Adrenal gland (tissue), 9 donors: ENCODE measurements at regions not wholly inside any gene's neighbourhood (a gene's known extent, or its start where the extent isn't known, plus 50 kb on each side); places are given as distances from the start of the nearest gene placed in this dataset.

Source experiments
- DNase-seq, 7 donors: peaks; one replicate each; pipeline ENCODE4 v3.0.0-alpha.2; 2019 to 2020
- H3K27ac ChIP-seq, 5 donors: fragments of 200-600 bp; sonication (generic) in 4 of 5; 1 replicate in 3 of 5; 2 replicates in 2 of 5; pipeline versions ENCODE4 v1.5.1 to v1.8.0; 2016 to 2020; ENCODE audit warnings: mild to moderate bottlenecking in 1 of 5
- H3K27me3 ChIP-seq: fragments of 200-600 bp; 2 replicates; pipeline ENCODE4 v1.8.0; 2021
- H3K36me3 ChIP-seq, 2 donors: fragments of 200-600 bp; replicated peaks in 1 of 2; 1 replicate in 1 of 2; 2 replicates in 1 of 2; pipeline versions ENCODE4 v1.5.1 to v1.8.0; 2018 to 2022
- H3K4me1 ChIP-seq, 2 donors: fragments of 200-600 bp; replicated peaks in 1 of 2; 1 replicate in 1 of 2; 2 replicates in 1 of 2; pipeline versions ENCODE4 v1.5.1 to v1.8.0; 2018 to 2021
- H3K4me3 ChIP-seq, 4 donors: fragments of 200-600 bp; sonication (generic) in 3 of 4; one replicate each; pipeline ENCODE4 v1.5.1; 2016 to 2018
- H3K9me3 ChIP-seq, 3 donors: fragments of 200-600 bp; sonication (generic) in 1 of 3; replicated peaks in 1 of 3; 1 replicate in 2 of 3; 2 replicates in 1 of 3; pipeline versions ENCODE4 v1.5.1 to v1.8.0; 2016 to 2021
- POLR2A ChIP-seq, 2 donors: fragments of 450-650 bp; IDR thresholded peaks; one replicate each; pipeline ENCODE4 v1.6.1; 2017; ENCODE audit warnings: antibody characterized with exemption in 2 of 2, mild to moderate bottlenecking in 2 of 2, moderate library complexity in 1 of 2
- WGBS, 4 donors: extraction: QIAGEN DNeasy Blood & Tissue Kit in 2 of 4; methylation state at CpG; one replicate each; pipeline versions ENCODE4 v1.1.5 to v1.1.7; 2013 to 2017; 5-methylcytosine and 5-hydroxymethylcytosine counted together
- intact Hi-C, 2 donors: fragments of 100-400 bp; cut with DNase I; formaldehyde crosslinking; loops; one replicate each; pipeline versions ENCODE4 v1.14.1 to v1.15.0; 2022 to 2023
- TF ChIP-seq, protein P1 (sequence below), 6 experiments: fragments of 450-650 bp in 4 of 6; fragments of 200-600 bp in 2 of 6; sonication (generic) in 1 of 6; IDR thresholded peaks; 1 replicate in 5 of 6; 2 replicates in 1 of 6; pipeline versions ENCODE4 v1.5.1 to v1.8.0; 2016 to 2021; ENCODE audit warnings: antibody characterized with exemption in 6 of 6, mild to moderate bottlenecking in 2 of 6, moderate library complexity in 1 of 6
- donor health status: healthy with polysubstance abuse.
- donor health status: Bipolar disorder and iron deficiency.
- donor health status: DM: yes; HTN: yes; CAD: no.
- donor health status: DM: no; HTN: no; CAD: no.
- donor health status: DM: no; HTN: no; CAD: no.

DNA sequence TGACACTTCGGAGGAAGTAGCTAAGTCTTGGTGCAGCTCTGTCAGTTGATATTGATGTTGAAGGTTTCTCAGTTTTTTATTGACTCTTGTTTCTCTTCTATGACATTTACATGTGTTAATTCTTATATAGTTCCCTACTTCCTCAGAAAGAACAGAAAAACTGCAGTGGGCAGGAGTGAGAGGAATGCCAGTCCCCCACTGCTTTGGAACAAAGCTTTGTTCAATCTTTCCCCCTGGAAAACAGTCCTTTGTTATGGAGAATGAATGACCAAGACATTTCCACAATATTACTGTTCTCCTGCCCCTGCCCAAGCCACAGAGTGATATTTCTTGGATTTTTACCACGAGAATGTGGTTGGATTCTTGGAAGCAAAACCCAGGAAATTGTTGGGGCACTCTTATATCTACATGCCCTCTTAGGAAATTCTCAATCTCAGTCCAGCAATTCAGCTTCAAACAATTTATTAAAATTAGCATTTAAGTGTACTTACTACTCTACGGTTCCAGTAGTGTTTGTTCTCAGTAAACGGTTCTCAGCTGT, 258.0 kb upstream of the KCND2 start:
- H3K27ac ChIP-seq = no peak overlapping the region
- no peak overlapping the region for H3K4me3 ChIP-seq
- TF ChIP-seq, protein P1, sequence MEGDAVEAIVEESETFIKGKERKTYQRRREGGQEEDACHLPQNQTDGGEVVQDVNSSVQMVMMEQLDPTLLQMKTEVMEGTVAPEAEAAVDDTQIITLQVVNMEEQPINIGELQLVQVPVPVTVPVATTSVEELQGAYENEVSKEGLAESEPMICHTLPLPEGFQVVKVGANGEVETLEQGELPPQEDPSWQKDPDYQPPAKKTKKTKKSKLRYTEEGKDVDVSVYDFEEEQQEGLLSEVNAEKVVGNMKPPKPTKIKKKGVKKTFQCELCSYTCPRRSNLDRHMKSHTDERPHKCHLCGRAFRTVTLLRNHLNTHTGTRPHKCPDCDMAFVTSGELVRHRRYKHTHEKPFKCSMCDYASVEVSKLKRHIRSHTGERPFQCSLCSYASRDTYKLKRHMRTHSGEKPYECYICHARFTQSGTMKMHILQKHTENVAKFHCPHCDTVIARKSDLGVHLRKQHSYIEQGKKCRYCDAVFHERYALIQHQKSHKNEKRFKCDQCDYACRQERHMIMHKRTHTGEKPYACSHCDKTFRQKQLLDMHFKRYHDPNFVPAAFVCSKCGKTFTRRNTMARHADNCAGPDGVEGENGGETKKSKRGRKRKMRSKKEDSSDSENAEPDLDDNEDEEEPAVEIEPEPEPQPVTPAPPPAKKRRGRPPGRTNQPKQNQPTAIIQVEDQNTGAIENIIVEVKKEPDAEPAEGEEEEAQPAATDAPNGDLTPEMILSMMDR (IDR thresholded peaks at IDR 0.05) = no peak
- no peak for TF ChIP-seq POLR2A (IDR thresholded peaks at IDR 0.05)
- 60 to 67% (median 63%) methylated on average over 4 of the region's 4 CpGs for WGBS, 4 donors
- no peaks in the 10 kb centered on the region for H3K4me1 ChIP-seq
- intact Hi-C loops = no loop called here
- H3K27me3 ChIP-seq = no peaks in the 10 kb centered on the region
- DNase-seq = no peak
- no peaks in the 10 kb centered on the region for H3K9me3 ChIP-seq
- no peaks in the 10 kb centered on the region for H3K36me3 ChIP-seq

DNA sequence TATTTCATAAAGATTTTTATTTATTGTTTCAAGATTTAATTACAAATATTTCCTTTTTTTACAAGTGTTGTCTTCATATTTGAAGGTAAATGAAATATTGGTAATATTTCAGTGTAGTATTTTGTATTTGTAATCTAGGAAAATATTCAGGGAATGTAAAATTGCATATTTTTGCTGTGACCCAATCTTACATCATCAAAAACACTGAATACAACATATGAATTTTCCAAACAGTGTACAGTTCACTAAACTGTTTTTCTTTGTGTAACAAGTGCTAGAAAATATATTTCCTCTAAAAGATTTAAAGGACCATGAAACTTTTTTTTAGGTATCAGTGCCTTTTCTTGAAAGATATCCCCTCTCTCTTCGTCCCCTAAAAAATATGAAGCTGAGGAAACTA, 251.9 kb upstream of the KCND2 start:
- intact Hi-C loops = no loop called here
- Histone ChIP-seq H3K4me3 (no peak overlapping the region), H3K27me3 (no peaks in the 10 kb centered on the region), H3K27ac (no peak overlapping the region), H3K9me3 (no peaks in the 10 kb centered on the region), H3K36me3 (no peaks in the 10 kb centered on the region), H3K4me1 (no peaks in the 10 kb centered on the region)
- TF ChIP-seq, protein P1 (IDR thresholded peaks at IDR 0.05) = no peak
- no peak for TF ChIP-seq POLR2A (IDR thresholded peaks at IDR 0.05)
- no peak for DNase-seq
- 66 to 87% (median 78%) methylated on average over 1 of the region's 1 CpG for WGBS, 4 donors

DNA sequence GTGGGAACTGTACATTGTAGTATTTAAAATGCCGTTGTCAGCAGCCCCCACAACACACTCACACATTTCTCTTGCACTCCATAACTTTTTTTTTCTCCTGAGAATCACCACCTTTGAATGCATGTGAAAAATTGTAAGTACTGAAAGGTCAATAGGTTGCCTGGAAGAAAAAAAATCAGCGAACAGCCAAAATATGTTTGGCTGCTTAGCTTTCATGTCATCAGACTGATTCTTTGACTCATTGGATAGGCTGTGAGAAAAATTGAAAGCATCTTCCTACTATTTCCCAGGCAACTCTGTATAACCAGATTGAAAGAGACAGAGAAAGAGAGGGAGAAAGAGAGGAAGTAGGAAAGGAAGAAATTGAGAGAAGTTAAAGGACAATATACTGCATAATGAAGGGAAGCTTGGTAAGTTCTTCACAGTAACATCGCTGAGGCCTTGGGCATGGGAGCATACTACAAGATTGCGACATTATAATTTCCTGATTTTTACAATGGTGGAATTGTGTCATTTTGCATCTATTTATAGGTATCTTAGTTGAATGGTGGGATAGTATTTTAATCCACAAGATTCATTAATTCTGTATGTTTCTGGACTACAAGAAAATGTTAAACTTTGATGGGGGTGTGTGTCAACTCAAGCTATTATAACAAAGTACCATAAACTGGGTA, 249.3 kb upstream of the KCND2 start:
- Histone ChIP-seq H3K4me3 (no peak overlapping the region), H3K4me1 (no peaks in the 10 kb centered on the region), H3K27ac (no peak overlapping the region), H3K36me3 (no peaks in the 10 kb centered on the region), H3K27me3 (no peaks in the 10 kb centered on the region), H3K9me3 (no peaks in the 10 kb centered on the region)
- WGBS, 4 donors = 75 to 83% (median 79%) methylated on average over 4 of the region's 4 CpGs
- intact Hi-C loops = no loop called here
- DNase-seq = no peak
- TF ChIP-seq, protein P1 (IDR thresholded peaks at IDR 0.05) = no peak
- TF ChIP-seq POLR2A (IDR thresholded peaks at IDR 0.05) = no peak

DNA sequence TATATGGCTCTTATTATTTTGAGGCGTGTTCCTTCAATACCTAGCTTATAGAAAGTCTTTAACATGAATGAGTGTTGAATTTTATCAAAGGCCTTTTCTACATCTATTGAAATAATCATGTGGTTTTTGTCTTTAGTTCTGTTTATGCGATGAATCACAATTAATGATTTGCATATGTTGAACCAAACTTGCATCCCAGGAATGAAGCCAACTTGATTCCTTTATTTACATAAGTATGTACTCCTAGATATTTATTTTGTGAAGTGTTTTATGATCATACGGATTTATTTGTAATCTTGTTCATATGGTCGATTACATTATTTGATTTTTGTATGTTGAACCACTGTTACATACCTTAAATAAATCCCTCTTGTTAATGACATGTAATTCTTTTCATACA, 244.3 kb upstream of the KCND2 start:
- Histone ChIP-seq H3K4me1 (no peaks in the 10 kb centered on the region), H3K4me3 (no peak overlapping the region), H3K36me3 (no peaks in the 10 kb centered on the region), H3K9me3 (no peaks in the 10 kb centered on the region), H3K27ac (no peak overlapping the region), H3K27me3 (no peaks in the 10 kb centered on the region)
- DNase-seq = no peak
- WGBS, 4 donors = 80 to 82% (median 81%) methylated on average over 4 of the region's 4 CpGs
- TF ChIP-seq POLR2A (IDR thresholded peaks at IDR 0.05) = no peak
- TF ChIP-seq, protein P1 (IDR thresholded peaks at IDR 0.05) = no peak
- intact Hi-C loops = no loop called here
